ENCODE measurements at regions not wholly inside any gene's neighbourhood (a gene's known extent, or its start where the extent isn't known, plus 50 kb on each side); places are given as distances from the start of the nearest gene placed in this dataset.

DNA sequence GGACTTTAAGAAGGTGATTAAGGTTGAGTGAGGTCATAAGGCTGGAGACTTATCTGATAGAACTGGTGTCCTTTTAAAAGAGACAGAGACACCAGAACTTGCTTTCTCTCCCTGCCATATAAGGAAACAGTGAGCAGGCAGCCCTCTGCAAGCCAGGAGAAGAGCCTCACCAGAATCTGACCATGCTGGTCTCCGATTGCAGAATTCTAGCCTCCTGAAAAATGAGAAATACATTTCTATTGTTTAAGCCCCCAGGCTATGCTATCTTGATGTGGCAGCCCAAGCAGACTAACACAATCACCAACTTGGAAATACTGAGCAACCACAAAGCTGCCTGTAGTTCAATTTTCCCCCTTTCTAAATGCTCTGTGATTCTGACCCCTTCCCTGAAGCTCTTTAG lies 161.4 kb upstream of the RARB start:
- no peaks in the 10 kb centered on the region for H3K9me3 ChIP-seq (replicated peaks; ENCODE audit: control insufficient read depth, insufficient read depth, low read length)
- WGBS (ENCODE audit: insufficient coverage, insufficient replicate concordance, low lambda C conversion rate, missing lambda C conversion rate): 0% methylated on average over 1 of the region's 1 CpG
- H3K4me2 ChIP-seq (ENCODE audit: control insufficient read depth, insufficient read depth): no peak overlapping the region
- H3K36me3 ChIP-seq (ENCODE audit: control insufficient read depth in 2 of 2, insufficient read depth in 2 of 2, low read length in 1 of 2): no peaks in the 10 kb centered on the region
- DNase-seq (ENCODE audit: low read depth, low spot score) (no peak), ATAC-seq (no peak), FAIRE-seq (no peak)
- no peaks in the 10 kb centered on the region for H3K4me1 ChIP-seq (ENCODE audit: control insufficient read depth, insufficient read depth, low read length)
- no peak overlapping the region for H3K9ac ChIP-seq (ENCODE audit: control insufficient read depth, insufficient read depth, low read length)
- H3K27ac ChIP-seq (ENCODE audit: control insufficient read depth, insufficient read depth): no peak overlapping the region
- no peaks in the 10 kb centered on the region for H4K20me1 ChIP-seq (ENCODE audit: control insufficient read depth, insufficient read depth)
- TF ChIP-seq CUX1 (IDR thresholded peaks at IDR 0.05; ENCODE audit: insufficient replicate concordance, low read depth, low read length) (no peak), KDM1A (IDR thresholded peaks at IDR 0.05; ENCODE audit: borderline replicate concordance) (no peak), JUNB (IDR thresholded peaks at IDR 0.05) (no peak), FOXK2 (IDR thresholded peaks at IDR 0.05) (no peak), ATF7 (IDR thresholded peaks at IDR 0.05; ENCODE audit: low read depth) (no peak)
- ChIA-PET CTCF (no interaction called here), POLR2A (no interaction called here), RAD21 (ENCODE audit: unreplicated experiment) (no interaction called here), SMC1A (ENCODE audit: uncharacterized antibody, unreplicated experiment) (no interaction called here)
- no peaks in the 10 kb centered on the region for H3K27me3 ChIP-seq (replicated peaks in 1 of 2; ENCODE audit: control insufficient read depth in 2 of 2, insufficient read depth in 2 of 2, low read length in 1 of 2)
- in situ Hi-C loops (cut with MboI): no loop called here
- H3K4me3 ChIP-seq: no peak overlapping the region
- H2AFZ ChIP-seq (ENCODE audit: control insufficient read depth, low read depth, low read length): no peak overlapping the region
- intact Hi-C loops (cut with micrococcal nuclease; ENCODE audit: unreplicated experiment): no loop called here
- no peaks in the 10 kb centered on the region for H3K79me2 ChIP-seq (ENCODE audit: control insufficient read depth, insufficient read depth, low read length)
- no TSS peak for BruUV-seq (replicated peaks)

Data from GM12878 (cell line).